PC-9 (cell line): ENCODE measurements at regions not wholly inside any gene's neighbourhood (a gene's known extent, or its start where the extent isn't known, plus 50 kb on each side); places are given as distances from the start of the nearest gene placed in this dataset.

ENCODE experiments used
- CTCF ChIP-seq: fragments of 200-600 bp; sonication (generic); conservative IDR thresholded peaks from 2 replicates; pipeline ENCODE4 v1.6.1; 2017; ENCODE audit warnings: mixed run types, antibody characterized with exemption, mild to moderate bottlenecking, moderate library complexity
- EZH2 ChIP-seq: fragments of 200-600 bp; sonication (generic); IDR thresholded peaks from 2 replicates; pipeline ENCODE4 v1.8.0; 2017; ENCODE audit warnings: antibody characterized with exemption, low read depth

DNA sequence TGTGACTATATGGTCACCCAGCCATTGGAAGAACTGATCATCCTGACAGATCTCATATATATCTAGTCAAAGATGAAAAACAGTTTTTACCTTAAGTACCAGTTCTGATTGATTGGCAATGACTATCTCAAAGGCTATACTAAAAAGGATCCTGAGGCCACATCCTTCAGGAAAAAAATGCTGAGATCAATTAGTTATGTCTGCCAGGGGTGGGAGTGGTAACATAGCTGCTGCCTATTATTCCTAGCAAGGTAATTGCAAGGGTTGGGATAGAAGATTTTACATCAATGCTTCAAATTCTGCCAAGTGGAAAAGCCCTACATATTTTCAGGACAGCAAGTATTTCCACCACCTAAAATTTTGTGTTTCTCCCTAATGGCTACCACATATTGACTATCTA lies 114.7 kb downstream of the C1D start:
- TF ChIP-seq CTCF, result no peak
- TF ChIP-seq EZH2, result no peak
